Right lobe of liver (tissue), 6 donors: ENCODE measurements at regions not wholly inside any gene's neighbourhood (a gene's known extent, or its start where the extent isn't known, plus 50 kb on each side); places are given as distances from the start of the nearest gene placed in this dataset.

ENCODE experiments used
- ATAC-seq, 4 donors: fragments of 200-7000 bp; cut with Tn5 transposase; one replicate each; pipeline ENCODE4 v1.9.1; 2020; ENCODE audit warnings: mild to moderate bottlenecking in 4 of 4, moderate library complexity in 4 of 4
- DNase-seq, 3 donors: peaks; one replicate each; pipeline ENCODE4 v3.0.0-alpha.2; 2020
- H3K27ac ChIP-seq, 3 donors: fragments of 200-600 bp; one replicate each; pipeline ENCODE4 v1.8.0; 2022
- H3K27me3 ChIP-seq, 2 donors: fragments of 200-600 bp; one replicate each; pipeline ENCODE4 v1.8.0; 2022
- H3K36me3 ChIP-seq, 4 donors: fragments of 200-600 bp; sonication (generic) in 1 of 4; one replicate each; pipeline versions ENCODE4 v1.5.1 to v1.8.0; 2017 to 2022; ENCODE audit warnings: control low read depth in 1 of 4
- H3K4me1 ChIP-seq, 4 donors: fragments of 200-600 bp; sonication (generic) in 1 of 4; one replicate each; pipeline versions ENCODE4 v1.5.1 to v1.8.0; 2017 to 2022; ENCODE audit warnings: control low read depth in 1 of 4
- H3K4me3 ChIP-seq, 3 donors: fragments of 200-600 bp; one replicate each; pipeline ENCODE4 v1.8.0; 2022
- H3K9me3 ChIP-seq, 4 donors: fragments of 200-600 bp; sonication (generic) in 1 of 4; one replicate each; pipeline versions ENCODE4 v1.5.1 to v1.8.0; 2017 to 2022; ENCODE audit warnings: control low read depth in 1 of 4
- POLR2A ChIP-seq: fragments of 450-650 bp; IDR thresholded peaks from one replicate; pipeline ENCODE4 v1.6.1; 2017; ENCODE audit warnings: antibody characterized with exemption, mild to moderate bottlenecking
- WGBS: methylation state at CpG from one replicate; pipeline ENCODE4 v1.1.6; 2018; ENCODE audit warnings: low coverage, low lambda C conversion rate; ENCODE audit not compliant: insufficient coverage; ENCODE audit errors: missing lambda C conversion rate; 5-methylcytosine and 5-hydroxymethylcytosine counted together
- intact Hi-C, 2 donors: fragments of 100-400 bp; cut with DNase I; formaldehyde crosslinking; loops; one replicate each; pipeline versions ENCODE4 v1.11.2 to v1.14.1; 2022
- TF ChIP-seq, protein P1 (sequence below), 4 donors: fragments of 200-600 bp in 3 of 4; fragments of 450-650 bp in 1 of 4; IDR thresholded peaks; one replicate each; pipeline versions ENCODE4 v1.5.1 to v1.8.0; 2016 to 2022; ENCODE audit warnings: antibody characterized with exemption in 4 of 4, mild to moderate bottlenecking in 2 of 4
- donor health status: DM: no; HTN: yes; CAD: no.
- donor health status: DM: no; HTN: no; CAD: no.
- donor health status: DM: no; HTN: no; CAD: no.
- donor health status: DM: no; HTN: yes; CAD: no.
- donor health status: DM: no; HTN: yes; CAD: no.

DNA sequence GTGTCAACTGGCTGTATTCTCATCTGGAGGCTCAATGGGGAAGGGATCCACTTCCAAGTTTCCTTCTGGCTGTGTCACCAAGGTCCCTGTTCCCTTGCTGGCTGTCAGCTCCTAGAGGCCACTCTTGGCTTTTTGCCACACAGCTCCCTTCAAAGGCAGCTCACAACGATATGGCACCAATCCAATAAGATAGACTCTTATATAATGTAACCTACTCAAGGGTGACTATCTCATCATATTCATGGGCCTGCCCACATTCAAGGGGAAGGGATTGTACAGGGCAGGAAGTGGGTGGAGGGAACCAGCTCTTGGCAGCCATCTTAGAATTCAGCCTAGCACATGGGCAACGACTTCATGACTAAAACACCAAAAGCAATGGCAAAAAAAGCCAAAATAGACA, 98.7 kb upstream of the PLXNC1 start:
- no peak for ATAC-seq
- H3K27ac ChIP-seq: no peak overlapping the region
- H3K4me1 ChIP-seq: no peaks in the 10 kb centered on the region
- TF ChIP-seq POLR2A: no peak
- TF ChIP-seq, protein P1, sequence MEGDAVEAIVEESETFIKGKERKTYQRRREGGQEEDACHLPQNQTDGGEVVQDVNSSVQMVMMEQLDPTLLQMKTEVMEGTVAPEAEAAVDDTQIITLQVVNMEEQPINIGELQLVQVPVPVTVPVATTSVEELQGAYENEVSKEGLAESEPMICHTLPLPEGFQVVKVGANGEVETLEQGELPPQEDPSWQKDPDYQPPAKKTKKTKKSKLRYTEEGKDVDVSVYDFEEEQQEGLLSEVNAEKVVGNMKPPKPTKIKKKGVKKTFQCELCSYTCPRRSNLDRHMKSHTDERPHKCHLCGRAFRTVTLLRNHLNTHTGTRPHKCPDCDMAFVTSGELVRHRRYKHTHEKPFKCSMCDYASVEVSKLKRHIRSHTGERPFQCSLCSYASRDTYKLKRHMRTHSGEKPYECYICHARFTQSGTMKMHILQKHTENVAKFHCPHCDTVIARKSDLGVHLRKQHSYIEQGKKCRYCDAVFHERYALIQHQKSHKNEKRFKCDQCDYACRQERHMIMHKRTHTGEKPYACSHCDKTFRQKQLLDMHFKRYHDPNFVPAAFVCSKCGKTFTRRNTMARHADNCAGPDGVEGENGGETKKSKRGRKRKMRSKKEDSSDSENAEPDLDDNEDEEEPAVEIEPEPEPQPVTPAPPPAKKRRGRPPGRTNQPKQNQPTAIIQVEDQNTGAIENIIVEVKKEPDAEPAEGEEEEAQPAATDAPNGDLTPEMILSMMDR (IDR thresholded peaks at IDR 0.05): no peak
- no peak for DNase-seq
- intact Hi-C loops: no loop called here
- H3K36me3 ChIP-seq: no peaks in the 10 kb centered on the region
- H3K27me3 ChIP-seq: no peaks in the 10 kb centered on the region
- no peak overlapping the region for H3K4me3 ChIP-seq
- 78% methylated on average over 2 of the region's 2 CpGs for WGBS
- H3K9me3 ChIP-seq: no peaks in the 10 kb centered on the region

DNA sequence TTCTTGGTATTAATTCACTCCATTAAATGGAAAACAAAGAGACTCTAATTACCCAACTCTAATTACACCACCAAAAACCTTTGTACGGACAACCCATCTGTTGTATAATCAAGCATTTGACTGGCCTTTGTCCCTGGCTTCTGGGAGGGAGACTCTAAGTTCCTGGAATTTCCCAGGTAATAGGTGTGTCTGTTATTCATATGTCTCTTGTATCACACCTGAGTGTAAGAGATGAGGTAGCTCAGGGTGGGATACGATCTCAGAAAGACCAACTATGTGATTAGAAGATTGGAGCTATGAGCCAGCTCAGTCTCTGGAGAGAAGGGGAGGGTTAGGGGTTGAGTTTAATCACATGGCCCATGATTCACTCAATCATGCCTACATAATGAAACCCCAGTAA, 94.7 kb upstream of the PLXNC1 start:
- H3K36me3 ChIP-seq: no peaks in the 10 kb centered on the region
- no peaks in the 10 kb centered on the region for H3K27me3 ChIP-seq
- intact Hi-C loops: no loop called here
- H3K27ac ChIP-seq: no peak overlapping the region
- H3K4me1 ChIP-seq: no peaks in the 10 kb centered on the region
- no peak for TF ChIP-seq POLR2A
- TF ChIP-seq, protein P1 (IDR thresholded peaks at IDR 0.05): no peak
- no peaks in the 10 kb centered on the region for H3K9me3 ChIP-seq
- DNase-seq (no peak), ATAC-seq (peak in 2 of 4 donors; percentile 25 to 67)
- no peak overlapping the region for H3K4me3 ChIP-seq
- WGBS: 60% methylated on average over 2 of the region's 2 CpGs

- TF ChIP-seq, protein P1 (IDR thresholded peaks at IDR 0.05): no peak
- no peak for TF ChIP-seq POLR2A
- Histone ChIP-seq H3K36me3 (no peaks in the 10 kb centered on the region), H3K27me3 (no peaks in the 10 kb centered on the region), H3K27ac (no peak overlapping the region), H3K9me3 (no peaks in the 10 kb centered on the region), H3K4me1 (peaks cover 0 to 12% (median 0%) of the 10 kb centered on the region in 4 donors), H3K4me3 (no peak overlapping the region)
- WGBS: 70% methylated on average over 3 of the region's 3 CpGs
- intact Hi-C loops: no loop called here
- DNase-seq: no peak
- ATAC-seq: no peak
These were observed 92.8 kb upstream of the PLXNC1 start for GRCh38 chr12:94055528-94055927.

DNA sequence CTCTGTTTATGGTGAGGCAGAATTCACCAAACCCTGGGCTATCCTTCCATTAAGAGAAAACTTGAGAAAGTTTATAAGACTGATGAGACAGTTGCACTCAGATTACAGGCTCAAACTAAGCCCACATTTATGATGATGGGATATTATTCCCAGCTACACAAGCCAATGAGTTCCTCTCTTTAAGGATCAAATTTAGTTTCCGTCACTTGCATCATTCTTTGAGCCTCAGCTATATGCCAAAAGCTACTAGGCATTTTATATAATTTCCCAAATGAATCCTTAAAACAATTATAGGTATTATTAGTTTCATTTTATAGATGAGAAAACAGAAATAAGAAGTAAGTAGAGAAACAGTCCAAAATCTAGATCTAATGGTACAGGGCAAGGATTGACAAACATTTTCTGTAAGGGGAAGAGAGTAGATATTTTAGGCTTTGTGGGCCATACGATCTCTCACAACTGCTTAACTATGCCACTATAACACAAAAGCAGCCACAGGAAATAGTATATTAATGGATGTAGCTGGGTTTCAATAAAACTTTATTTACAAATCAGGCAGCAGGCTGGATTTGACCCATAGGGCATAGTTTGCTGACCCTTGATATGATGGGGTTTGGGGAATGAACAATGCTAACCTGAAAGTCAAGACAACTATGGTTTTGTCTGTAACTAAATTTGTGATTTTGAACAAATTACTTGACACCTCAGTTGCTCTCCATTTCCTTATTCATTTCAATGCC, 91.8 kb upstream of the PLXNC1 start:
- H3K36me3 ChIP-seq: no peaks in the 10 kb centered on the region
- no peaks in the 10 kb centered on the region for H3K27me3 ChIP-seq
- WGBS: 88% methylated on average over 2 of the region's 2 CpGs
- peaks cover 0 to 13% (median 0%) of the 10 kb centered on the region in 4 donors for H3K4me1 ChIP-seq
- H3K9me3 ChIP-seq: no peaks in the 10 kb centered on the region
- DNase-seq: no peak
- H3K27ac ChIP-seq: no peak overlapping the region
- no peak for ATAC-seq
- no peak overlapping the region for H3K4me3 ChIP-seq
- TF ChIP-seq POLR2A: no peak
- TF ChIP-seq, protein P1 (IDR thresholded peaks at IDR 0.05): no peak
- intact Hi-C loops: no loop called here
